Endothelial cell of umbilical vein (primary cell): ENCODE measurements at regions not wholly inside any gene's neighbourhood (a gene's known extent, or its start where the extent isn't known, plus 50 kb on each side); places are given as distances from the start of the nearest gene placed in this dataset.
"Not testable (repeated sequence)": the region's sequence is repeated elsewhere in the genome, so short reads cannot be mapped to it uniquely, and the experiment has no call there.

Experiments used
- BruUV-seq: library from RNA; stranded (reverse); fragments of 400-500 nt; replicated peaks from 2 replicates; lab custom pipeline; 2021; lab: Mats Ljungman, UMichigan
- CTCF ChIA-PET: fragments of 300-600, 350-600 bp; sonication (Branson Sonifier 250); formaldehyde crosslinking; loops from one replicate; lab custom pipeline; 2021; ENCODE audit warnings: antibody characterized with exemption, inconsistent platforms; lab: Charles Lee
- POLR2A ChIA-PET: fragments of 300-600, 350-600 bp; sonication (Branson Sonifier 250); formaldehyde crosslinking; loops from one replicate; lab custom pipeline; 2021; ENCODE audit warnings: antibody characterized with exemption, inconsistent platforms; lab: Charles Lee
- DNase-seq: peaks from one replicate; pipeline ENCODE4 v3.0.0-alpha.2; 2011; ENCODE audit warnings: low read depth, low spot score
- FAIRE-seq: peaks from 2 replicates; lab custom pipeline; 2011; peaks lifted over from hg19 to GRCh38; lab: Jason Lieb, UNC
- H2AFZ ChIP-seq: 2 replicates; pipeline ENCODE4 v1.6.0; 2012; ENCODE audit warnings: low read depth, low read length, control low read depth, inconsistent platforms
- H3K27ac ChIP-seq: 2 replicates; pipeline ENCODE4 v1.5.1; 2011; ENCODE audit warnings: low read depth, mild to moderate bottlenecking, control low read depth, low read length, moderate library complexity; ENCODE audit not compliant: insufficient read depth
- H3K27me3 ChIP-seq, 2 experiments: 2 replicates each; pipeline versions ENCODE4 v1.6.0 to v1.6.1; 2011; ENCODE audit warnings: low read length in 2 of 2, mixed read lengths in 1 of 2; ENCODE audit not compliant: control insufficient read depth in 2 of 2, insufficient read depth in 2 of 2
- H3K36me3 ChIP-seq, 2 experiments: 2 replicates in 1 of 2; 3 replicates in 1 of 2; pipeline ENCODE4 v1.5.1; 2011; ENCODE audit warnings: low read length in 2 of 2, mild to moderate bottlenecking in 1 of 2, moderate library complexity in 1 of 2; ENCODE audit not compliant: control insufficient read depth in 2 of 2, insufficient read depth in 2 of 2; ENCODE audit errors: extremely low read depth in 1 of 2
- H3K4me1 ChIP-seq: 3 replicates; pipeline ENCODE4 v1.5.1; 2011; ENCODE audit warnings: mild to moderate bottlenecking, low read length; ENCODE audit not compliant: control insufficient read depth, insufficient read depth; ENCODE audit errors: extremely low read depth
- H3K4me2 ChIP-seq: 2 replicates; pipeline ENCODE4 v1.6.1; 2011; ENCODE audit warnings: low read length, control low read depth, mixed read lengths; ENCODE audit not compliant: insufficient read depth
- H3K4me3 ChIP-seq, 3 experiments: fragments of 200-600 bp in 1 of 3; sonication (generic), shearing (Covaris generic) in 1 of 3; replicated peaks in 1 of 3; 2 replicates each; pipeline ENCODE4 v1.5.1; 2011 to 2016; ENCODE audit warnings: control low read depth in 3 of 3, low read length in 3 of 3, mild to moderate bottlenecking in 2 of 3, inconsistent platforms in 1 of 3, low read depth in 1 of 3, moderate library complexity in 1 of 3; ENCODE audit not compliant: insufficient read depth in 1 of 3
- H3K79me2 ChIP-seq: 2 replicates; pipeline ENCODE4 v1.6.0; 2012; ENCODE audit warnings: low read length, inconsistent platforms; ENCODE audit not compliant: control insufficient read depth, insufficient read depth
- H3K9ac ChIP-seq: replicated peaks from 2 replicates; pipeline ENCODE3; 2011; ENCODE audit warnings: low read length, control low read depth; ENCODE audit not compliant: insufficient read depth; ENCODE audit errors: extremely low read depth
- H3K9me1 ChIP-seq: replicated peaks from 3 replicates; pipeline ENCODE4 v1.6.0; 2011; ENCODE audit warnings: mild to moderate bottlenecking, low read length; ENCODE audit not compliant: control insufficient read depth, insufficient read depth; ENCODE audit errors: extremely low read depth
- H3K9me3 ChIP-seq: replicated peaks from 2 replicates; pipeline ENCODE4 v1.5.1; 2012; ENCODE audit warnings: low read length, inconsistent platforms; ENCODE audit not compliant: control insufficient read depth, insufficient read depth
- H4K20me1 ChIP-seq: replicated peaks from 2 replicates; pipeline ENCODE3; 2011; ENCODE audit warnings: mild to moderate bottlenecking, low read length; ENCODE audit not compliant: control insufficient read depth, insufficient read depth; ENCODE audit errors: extremely low read depth
- EZH2 ChIP-seq: IDR thresholded peaks from 2 replicates; pipeline ENCODE4 v1.6.1; 2012; ENCODE audit warnings: borderline replicate concordance, low read depth, mild to moderate bottlenecking, moderate library complexity, low read length, inconsistent platforms; ENCODE audit not compliant: severe bottlenecking
- GATA2 ChIP-seq: IDR thresholded peaks from 2 replicates; pipeline ENCODE4 v1.7.0; 2011; ENCODE audit warnings: low read depth, mild to moderate bottlenecking, moderate library complexity, mixed read lengths, low read length; ENCODE audit not compliant: insufficient read length, insufficient read depth
- JUN ChIP-seq: IDR thresholded peaks from 2 replicates; pipeline ENCODE4 v1.6.1; 2011; ENCODE audit warnings: borderline replicate concordance, low read depth; ENCODE audit not compliant: insufficient read length, insufficient read depth
- MYC ChIP-seq: IDR thresholded peaks from one replicate; pipeline ENCODE4 v1.6.1; 2011; ENCODE audit warnings: mild to moderate bottlenecking, low read depth, low read length
- POLR2AphosphoS5 ChIP-seq: IDR thresholded peaks from 2 replicates; pipeline ENCODE4 v1.6.1; 2012; ENCODE audit warnings: low read depth, mild to moderate bottlenecking, control low read depth, low read length, moderate library complexity; ENCODE audit not compliant: insufficient read depth
- dilution Hi-C: fragments of 300-500 bp; cut with MboI; formaldehyde crosslinking; loops from one replicate; pipeline ENCODE4 v1.15.0; 2019; ENCODE audit warnings: low sequenced_read_pairs; ENCODE audit not compliant: extremely low pct_ligation_motif_present
- intact Hi-C: fragments of 100-400 bp; cut with micrococcal nuclease; formaldehyde crosslinking; loops from one replicate; pipeline ENCODE4 v1.10.0; 2022
- TF ChIP-seq, protein P1 (sequence below): IDR thresholded peaks from 2 replicates; pipeline ENCODE4 v1.6.1; 2011; ENCODE audit not compliant: insufficient read depth, insufficient read length

DNA sequence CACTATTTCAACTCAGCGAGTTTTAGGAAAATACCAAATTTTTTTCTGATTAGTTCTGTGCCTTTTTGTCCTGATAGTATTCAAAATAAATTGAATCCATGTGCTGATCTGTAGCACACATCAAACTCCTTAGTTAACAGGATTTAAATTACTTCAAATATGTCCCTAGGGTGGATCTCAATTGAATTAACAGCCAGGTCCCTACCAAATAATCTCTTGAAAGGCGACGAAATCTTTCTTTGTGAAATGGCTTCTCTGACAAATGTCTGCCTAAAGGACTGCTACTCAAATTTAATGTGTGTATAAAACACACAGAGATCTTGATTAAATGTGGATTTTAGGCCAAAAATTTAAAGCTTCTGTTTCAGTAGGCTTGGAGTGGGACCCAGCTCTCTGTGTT is 989.6 kb upstream of the KCND2 start:
- no peaks in the 10 kb centered on the region for H3K79me2 ChIP-seq
- no peaks in the 10 kb centered on the region for H3K4me1 ChIP-seq
- H3K4me2 ChIP-seq, result no peak overlapping the region
- no TSS peak for BruUV-seq
- dilution Hi-C loops (no loop called here), intact Hi-C loops (no loop called here)
- DNase-seq (no peak), FAIRE-seq (no peak)
- no peaks in the 10 kb centered on the region for H3K36me3 ChIP-seq
- no peak overlapping the region for H3K4me3 ChIP-seq
- H3K9me3 ChIP-seq, result no peaks in the 10 kb centered on the region
- TF ChIP-seq, protein P1, sequence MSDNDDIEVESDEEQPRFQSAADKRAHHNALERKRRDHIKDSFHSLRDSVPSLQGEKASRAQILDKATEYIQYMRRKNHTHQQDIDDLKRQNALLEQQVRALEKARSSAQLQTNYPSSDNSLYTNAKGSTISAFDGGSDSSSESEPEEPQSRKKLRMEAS, result no peak
- no peak for TF ChIP-seq GATA2
- no peak for TF ChIP-seq POLR2AphosphoS5
- TF ChIP-seq JUN, result no peak
- TF ChIP-seq EZH2, result no peak
- no peaks in the 10 kb centered on the region for H4K20me1 ChIP-seq
- no peaks in the 10 kb centered on the region for H3K9me1 ChIP-seq
- H3K27me3 ChIP-seq, result no peaks in the 10 kb centered on the region
- POLR2A ChIA-PET, result no interaction called here
- CTCF ChIA-PET, result no interaction called here
- H3K9ac ChIP-seq, result no peak overlapping the region
- no peak overlapping the region for H2AFZ ChIP-seq
- H3K27ac ChIP-seq, result no peak overlapping the region

DNA sequence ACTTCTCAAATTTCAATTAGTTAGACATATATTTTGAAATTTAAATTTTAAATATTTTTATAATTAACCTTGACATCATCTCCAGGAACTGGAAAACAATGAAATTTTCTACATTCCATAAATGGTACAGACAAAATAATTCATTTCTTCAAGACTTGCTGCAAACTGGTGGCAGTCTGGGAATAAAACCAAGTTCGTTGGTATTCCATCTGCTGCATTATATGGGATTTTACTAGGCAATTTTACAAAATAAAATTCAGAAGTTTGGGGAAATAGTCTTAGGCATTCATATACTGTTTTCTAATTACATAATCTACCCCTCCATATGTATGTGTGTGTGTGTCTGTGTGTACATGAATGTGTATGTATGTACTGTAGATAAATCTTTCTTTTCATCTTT is 984.6 kb upstream of the KCND2 start:
- no TSS peak for BruUV-seq
- Histone ChIP-seq H3K9ac (no peak overlapping the region), H4K20me1 (no peaks in the 10 kb centered on the region), H3K9me1 (no peaks in the 10 kb centered on the region), H2AFZ (no peak overlapping the region), H3K9me3 (no peaks in the 10 kb centered on the region), H3K79me2 (no peaks in the 10 kb centered on the region), H3K27me3 (no peaks in the 10 kb centered on the region), H3K4me1 (no peaks in the 10 kb centered on the region), H3K36me3 (no peaks in the 10 kb centered on the region), H3K4me3 (no peak overlapping the region), H3K27ac (no peak overlapping the region), H3K4me2 (no peak overlapping the region)
- intact Hi-C loops (no loop called here), dilution Hi-C loops (no loop called here)
- ChIA-PET CTCF (no interaction called here), POLR2A (no interaction called here)
- FAIRE-seq, result no peak
- no peak for DNase-seq
- TF ChIP-seq, protein P1, result no peak
- no peak for TF ChIP-seq MYC

DNA sequence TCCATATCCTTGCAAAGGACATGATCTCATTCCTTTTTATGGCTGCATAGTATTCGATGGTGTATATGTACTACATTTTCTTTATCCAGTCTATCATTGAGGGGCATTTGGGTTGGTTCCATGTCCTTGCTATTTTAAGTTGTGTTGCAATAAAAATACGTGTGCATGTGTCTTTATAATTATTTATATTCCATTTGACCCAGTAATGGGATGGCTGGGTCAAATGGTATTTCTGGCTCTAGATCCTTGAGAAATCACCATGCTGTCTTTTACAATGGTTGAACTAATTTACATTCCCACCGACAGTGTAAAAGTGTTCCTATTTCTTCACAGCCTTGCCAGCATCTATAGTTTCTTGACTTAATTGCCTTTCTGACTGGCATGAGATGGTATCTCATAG is 972.6 kb upstream of the KCND2 start:
- BruUV-seq, dilution Hi-C loops, H3K27me3 ChIP-seq, H3K4me1 ChIP-seq, H3K9ac ChIP-seq, H3K36me3 ChIP-seq, DNase-seq, H2AFZ ChIP-seq, POLR2A ChIA-PET, CTCF ChIA-PET, H3K27ac ChIP-seq, intact Hi-C loops, H3K4me2 ChIP-seq, H3K4me3 ChIP-seq, FAIRE-seq, H4K20me1 ChIP-seq, H3K79me2 ChIP-seq, H3K9me3 ChIP-seq, H3K9me1 ChIP-seq: not testable (repeated sequence)
